ENCODE measurements at regions not wholly inside any gene's neighbourhood (a gene's known extent, or its start where the extent isn't known, plus 50 kb on each side); places are given as distances from the start of the nearest gene placed in this dataset.

DNA sequence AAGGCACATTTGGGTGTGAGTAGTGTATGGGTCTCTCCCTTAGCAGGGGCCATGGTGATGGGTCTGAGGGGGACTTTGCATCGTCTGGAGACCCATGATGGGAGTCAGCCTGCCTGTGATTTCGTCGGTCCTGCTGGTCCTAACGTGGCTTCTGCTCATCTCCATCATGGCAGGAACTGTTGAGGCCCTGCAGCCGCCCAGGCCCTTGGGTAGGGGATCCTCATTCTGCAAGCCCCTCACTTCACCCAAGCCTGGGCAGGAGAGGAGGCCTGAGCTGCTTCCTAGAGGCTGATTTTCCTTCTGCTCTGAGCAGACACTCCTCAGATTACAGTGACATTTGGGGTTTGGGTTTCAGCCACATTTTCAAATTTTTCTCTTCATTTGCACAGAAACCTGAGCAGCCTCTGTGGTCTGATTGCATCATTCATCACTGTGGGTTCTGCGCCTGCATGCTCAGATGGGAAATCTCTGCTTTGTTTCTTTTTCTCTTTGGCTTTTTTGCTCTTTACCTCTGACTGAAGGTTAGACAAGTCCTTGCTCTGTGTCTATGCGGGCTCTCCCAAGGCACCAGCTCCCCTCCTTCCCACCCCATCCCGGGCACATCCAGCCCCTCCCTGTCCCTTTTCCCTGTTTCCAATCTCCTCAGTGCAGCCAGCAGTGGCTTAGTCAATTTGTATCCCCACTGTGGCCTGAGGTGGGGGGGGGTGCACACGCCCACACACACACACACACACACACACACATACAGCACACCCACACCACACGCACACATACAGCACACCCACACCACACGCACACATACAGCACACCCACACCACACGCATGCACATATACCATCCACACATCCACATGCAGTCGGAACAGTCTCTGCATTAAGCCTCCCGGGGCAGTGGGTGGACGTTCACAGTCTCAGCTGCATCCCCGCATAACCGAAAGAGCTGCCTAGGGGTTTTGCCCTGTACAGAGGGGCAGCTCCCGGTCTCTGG is 305.4 kb upstream of the HS6ST1 start:
- intact Hi-C loops (cut with DNase I) = no loop called here
- DNase-seq (ENCODE audit: low spot score) = peak; percentile 74

DNA sequence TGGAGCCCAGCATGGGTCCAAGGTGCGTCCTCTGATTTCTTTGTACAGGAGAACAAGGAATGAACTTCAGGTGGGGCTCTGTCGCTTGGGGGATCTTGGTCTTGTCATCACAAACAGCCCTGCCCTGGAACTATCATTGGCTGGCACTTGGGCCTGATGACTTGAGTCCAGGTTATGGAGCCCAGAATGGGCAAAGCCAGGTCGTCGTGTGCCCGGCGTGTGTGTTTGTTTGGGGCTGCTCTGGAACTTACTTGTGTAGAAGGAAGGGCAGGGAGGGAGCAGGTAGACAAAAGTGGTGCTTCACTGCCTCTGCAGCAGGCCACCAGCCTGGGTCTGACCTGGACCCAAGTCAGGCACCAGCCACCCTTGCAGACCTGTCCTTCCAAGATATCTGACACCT is 306.3 kb upstream of the HS6ST1 start:
- DNase-seq (ENCODE audit: low spot score) = peak; percentile 72
- intact Hi-C loops (cut with DNase I) = no loop called here

DNA sequence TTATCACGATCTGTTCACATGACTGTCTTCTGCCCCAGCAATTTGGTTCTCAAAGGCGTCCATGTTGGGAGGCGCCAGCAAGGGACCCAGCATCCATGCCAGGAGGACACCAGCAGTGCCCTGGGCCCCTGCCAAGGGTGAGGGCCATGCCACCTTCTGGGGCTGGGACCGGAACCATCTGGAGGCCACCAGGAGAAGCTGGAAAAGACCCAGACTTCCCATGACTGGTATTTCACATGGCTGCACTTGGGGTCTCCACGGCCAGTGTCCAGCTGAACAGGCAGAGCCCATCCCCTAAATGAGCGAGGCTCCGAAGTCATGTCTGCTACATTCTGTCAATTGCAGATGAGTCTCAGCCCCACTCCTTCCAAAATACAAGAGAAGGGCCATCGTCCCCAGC is 306.8 kb upstream of the HS6ST1 start:
- intact Hi-C loops (cut with DNase I) = no loop called here
- DNase-seq (ENCODE audit: low spot score) = peak; percentile 44

DNA sequence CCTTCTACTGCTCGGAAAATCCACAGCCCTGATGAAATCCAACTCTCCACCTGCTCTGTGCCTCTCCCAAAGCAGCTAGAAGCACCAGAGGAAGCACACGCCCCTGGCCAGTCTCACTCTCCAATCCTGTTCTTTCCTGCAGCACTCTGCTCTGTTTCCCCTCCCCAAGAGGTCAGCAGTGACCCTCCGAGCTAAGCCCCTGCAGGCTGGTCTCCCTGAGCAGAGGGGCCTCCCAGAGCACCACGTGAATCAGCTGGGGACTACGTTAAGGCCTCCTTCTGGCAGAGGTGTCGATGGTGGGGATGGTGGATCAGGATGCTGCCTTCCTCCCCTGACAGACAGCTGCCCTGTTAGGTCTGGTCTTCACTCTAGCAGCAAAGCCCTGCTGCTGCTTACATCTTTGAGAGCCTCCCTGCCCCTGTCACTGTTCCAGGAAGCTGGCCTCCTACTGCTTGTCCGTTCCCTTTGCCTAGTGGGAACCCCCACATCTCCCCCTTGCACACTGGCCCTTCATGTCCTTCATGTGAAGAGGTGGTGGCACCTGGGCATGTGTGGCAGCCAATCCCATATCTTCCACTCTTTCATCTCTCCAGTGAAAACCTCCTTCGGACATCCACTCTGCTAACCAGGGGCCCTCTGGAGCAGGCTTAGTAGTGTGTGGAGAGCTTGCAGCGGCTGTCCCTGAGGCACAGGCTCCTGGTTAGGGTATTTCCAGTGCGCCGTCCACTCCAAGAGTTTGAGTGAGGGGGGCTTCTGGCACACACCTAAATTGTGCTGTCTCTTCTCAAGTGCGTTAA is 307.5 kb upstream of the HS6ST1 start:
- intact Hi-C loops (cut with DNase I) = no loop called here
- peak; percentile 53 for DNase-seq (ENCODE audit: low spot score)

DNA sequence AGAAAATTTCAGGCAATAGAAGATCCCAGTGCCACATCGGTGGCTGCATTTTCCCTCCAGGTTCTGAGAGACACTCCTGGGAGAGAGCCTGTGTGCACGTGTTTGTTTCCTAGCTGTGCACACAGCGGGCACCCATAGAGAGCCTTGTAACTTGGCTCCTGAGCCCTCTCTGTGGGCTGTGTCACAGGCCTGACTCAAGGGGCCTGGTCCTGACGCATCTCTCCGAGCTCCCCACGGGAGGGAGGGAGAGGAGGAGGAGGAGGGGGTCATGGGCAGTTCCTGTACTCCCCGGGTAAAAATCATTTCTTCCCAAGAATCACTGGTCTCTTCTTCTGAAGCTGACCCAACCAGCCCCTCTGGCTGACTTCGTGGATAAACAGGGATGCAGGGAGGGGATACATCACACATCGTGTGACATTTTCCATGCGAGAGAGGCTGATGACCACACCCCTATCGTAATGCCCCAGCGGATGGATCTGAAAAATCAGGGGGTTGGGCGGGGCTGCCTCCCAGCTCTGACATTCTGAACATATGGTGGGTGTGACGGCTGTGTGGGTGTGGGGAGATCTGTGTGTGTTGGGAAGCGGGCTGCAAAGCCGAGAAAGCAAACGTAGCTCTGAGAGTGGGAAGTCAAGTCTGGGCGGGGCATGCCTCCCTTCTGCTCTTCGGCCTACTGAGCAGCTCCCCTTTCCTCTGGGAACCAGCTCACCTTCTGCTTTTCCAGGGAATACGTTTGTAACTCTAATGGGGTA is 308.3 kb upstream of the HS6ST1 start:
- intact Hi-C loops (cut with DNase I) = no loop called here
- peak; percentile 60 for DNase-seq (ENCODE audit: low spot score)

DNA sequence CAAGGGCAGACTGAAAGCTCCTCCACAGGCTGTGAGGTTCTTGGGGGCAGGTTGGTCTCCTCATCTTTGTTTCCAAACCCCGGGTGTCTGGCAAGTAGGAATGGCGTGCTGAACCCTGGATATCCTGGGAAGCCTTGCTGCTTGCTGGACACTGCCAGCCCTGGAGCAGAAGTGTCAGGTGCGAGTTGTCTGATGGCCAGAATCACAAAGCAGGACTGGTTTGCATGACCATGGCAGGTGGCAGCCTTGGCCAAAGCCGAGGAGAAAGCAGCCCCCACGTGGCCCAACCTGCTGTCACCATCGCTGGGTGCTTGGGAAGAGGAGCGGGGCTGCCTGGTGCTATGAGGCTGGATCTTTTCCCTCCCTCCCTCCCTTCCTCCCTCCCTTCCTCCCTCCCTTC is 309.5 kb upstream of the HS6ST1 start:
- peak; percentile 54 for DNase-seq (ENCODE audit: low spot score)
- intact Hi-C loops (cut with DNase I) = no loop called here

DNA sequence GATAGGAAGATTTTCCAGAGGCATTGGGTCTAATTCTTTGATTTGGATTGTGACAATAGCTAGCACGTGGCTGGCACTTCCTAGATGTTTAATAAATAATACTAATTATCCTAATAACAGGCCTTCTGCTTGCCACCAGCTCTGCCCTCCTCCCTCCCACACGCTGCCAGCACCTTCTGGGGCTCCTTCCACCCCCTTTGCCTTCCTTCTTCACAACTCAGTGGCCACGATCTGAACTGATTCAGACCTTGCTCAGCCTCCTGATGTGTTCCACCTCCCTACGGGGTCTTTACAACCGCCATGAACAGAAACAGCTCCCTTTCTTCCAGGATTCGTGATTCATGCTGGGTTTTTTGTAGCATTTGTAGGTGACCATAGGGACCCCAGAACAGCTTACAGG is 310.3 kb upstream of the HS6ST1 start:
- DNase-seq (ENCODE audit: low spot score) = no peak
- intact Hi-C loops (cut with DNase I) = no loop called here

DNA sequence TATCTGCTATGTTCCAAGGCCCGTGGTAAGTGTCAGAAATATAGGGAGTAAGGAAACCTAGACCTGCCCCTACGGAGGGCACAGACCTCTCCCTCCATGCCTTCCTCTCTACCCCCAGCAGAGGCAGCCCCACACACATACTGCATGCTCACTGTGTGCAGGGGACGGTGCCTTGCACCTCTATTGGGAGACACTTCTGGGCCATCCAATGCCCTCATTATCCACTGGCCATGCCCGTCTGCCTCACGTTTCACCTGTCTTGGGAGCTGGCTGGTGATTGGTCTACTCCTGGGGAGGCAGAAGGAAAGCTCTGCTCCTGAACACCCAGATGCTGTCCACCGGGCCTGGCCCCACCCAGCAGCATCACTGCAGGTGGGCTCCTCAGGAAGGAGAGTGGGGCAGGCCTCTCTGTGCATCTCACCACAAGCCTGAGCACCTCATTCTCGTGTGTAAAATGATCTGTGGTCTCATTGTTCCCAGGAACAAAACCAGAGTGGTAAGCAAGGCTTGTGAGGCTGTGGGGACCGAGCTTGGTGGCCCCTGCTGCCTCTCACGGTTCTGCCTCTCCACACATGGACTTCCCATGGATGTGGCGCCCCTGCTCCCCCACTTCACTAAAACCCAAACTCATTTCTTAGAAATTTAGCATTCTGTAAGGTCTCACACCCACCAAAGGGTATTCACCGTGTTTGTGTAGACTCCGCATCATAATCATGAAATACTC is 312.5 kb upstream of the HS6ST1 start:
- peak; percentile 53 for DNase-seq (ENCODE audit: low spot score)
- intact Hi-C loops (cut with DNase I) = no loop called here

DNA sequence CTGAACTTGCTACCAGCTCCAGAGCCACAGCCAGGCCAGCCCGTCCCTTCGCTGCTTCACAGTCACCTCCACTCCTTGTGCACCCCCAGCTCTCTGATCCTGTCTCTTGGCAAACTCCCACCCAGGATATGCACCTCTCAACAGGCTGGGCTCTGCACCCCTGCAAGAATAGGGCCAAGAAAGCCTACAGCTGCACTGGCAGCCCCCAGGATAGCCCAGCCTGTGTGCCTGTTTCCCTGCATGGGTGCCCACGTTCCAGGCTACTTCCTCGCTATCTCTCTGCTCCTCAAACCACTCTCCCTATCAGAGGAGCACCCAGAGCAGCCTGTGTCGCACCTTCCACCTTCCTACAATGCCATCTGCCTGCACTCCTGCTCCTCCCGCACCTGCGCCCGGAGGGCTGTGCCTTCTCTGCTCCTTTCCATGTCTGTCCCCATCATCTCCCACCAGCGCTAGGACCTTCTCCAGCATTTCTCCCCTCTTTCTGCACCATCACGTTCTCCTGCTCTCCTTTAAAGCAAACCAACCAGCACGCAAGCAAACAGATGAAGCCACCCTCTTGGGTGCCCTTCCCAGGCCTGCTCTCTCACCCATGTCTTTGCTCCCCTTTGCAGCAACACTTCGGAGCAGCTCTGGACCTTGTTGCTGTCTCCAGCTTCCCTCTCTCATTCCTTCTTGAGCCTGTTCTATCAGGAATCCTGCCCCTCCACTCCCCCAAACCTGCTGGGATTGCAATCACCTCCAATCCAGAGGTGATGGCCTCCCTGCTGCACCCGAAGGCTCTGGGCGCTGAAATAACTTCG is 313.2 kb upstream of the HS6ST1 start:
- intact Hi-C loops (cut with DNase I) = no loop called here

DNA sequence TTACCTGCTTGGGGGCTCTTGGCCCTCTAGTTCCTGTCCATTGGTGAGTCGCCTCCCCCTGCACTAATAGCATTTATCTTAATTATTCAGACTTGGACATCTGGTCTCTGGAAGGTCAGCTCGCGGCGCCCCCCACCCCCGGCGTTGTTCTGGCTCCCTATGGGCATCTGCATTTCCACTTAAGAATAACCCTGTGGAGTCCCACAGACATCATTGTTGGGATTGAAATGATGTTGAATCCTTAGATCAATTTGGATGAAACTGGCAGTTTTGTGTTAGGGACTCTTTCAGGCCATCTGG is 313.8 kb upstream of the HS6ST1 start:
- peak; percentile 59 for DNase-seq (ENCODE audit: low spot score)
- intact Hi-C loops (cut with DNase I) = no loop called here

More for the DNA sequence above, 313.2 kb upstream of the HS6ST1 start:
- peak; percentile 64 for DNase-seq (ENCODE audit: low spot score)

DNA sequence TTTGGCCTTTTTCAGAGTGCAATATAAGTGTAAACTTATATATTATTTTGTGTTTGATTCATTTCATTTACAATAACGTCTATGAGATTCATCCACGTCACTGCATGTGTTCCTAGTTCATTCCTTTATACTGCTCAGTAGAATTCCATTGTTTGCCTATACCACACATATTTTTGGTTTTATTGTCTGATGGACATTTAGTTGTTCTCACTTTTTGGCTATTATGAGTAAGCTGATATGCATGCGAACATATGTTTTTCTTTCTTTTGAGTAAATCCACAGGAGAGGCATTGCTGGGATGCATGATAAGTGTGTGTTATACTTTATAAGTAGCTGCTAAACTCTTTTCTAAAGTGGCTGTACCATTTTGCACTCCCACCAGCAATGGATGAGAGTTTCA is 314.8 kb upstream of the HS6ST1 start:
- no peak for DNase-seq (ENCODE audit: low spot score)
- intact Hi-C loops (cut with DNase I) = no loop called here

DNA sequence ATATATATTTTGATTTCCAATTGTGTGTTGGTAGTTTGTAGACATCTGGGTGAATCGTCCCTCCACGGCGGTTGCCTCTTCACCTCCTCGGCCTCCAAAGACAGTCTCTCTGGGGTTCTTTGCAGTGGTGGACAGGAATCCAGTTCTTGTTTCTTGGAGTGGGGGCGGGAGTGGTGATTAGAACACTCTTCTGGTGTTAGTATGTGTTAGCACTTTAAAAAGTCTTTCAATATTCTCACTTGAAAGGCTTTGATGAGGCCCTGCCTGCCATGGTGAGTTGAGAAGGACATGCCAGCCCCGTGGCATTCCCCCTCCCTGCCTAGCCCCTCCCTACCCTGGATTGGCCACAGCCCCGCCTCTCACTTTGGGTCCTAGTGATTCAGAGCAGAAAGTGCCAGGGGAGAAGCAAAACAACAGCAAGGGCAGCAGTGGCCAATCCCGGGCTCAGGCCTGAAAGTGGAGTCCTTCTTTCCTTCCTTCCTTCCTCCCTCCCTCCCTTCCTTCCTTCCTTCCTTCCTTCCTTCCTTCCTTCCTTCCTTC is 316.8 kb upstream of the HS6ST1 start:
- intact Hi-C loops (cut with DNase I) = no loop called here
- DNase-seq (ENCODE audit: low spot score) = peak; percentile 49

DNA sequence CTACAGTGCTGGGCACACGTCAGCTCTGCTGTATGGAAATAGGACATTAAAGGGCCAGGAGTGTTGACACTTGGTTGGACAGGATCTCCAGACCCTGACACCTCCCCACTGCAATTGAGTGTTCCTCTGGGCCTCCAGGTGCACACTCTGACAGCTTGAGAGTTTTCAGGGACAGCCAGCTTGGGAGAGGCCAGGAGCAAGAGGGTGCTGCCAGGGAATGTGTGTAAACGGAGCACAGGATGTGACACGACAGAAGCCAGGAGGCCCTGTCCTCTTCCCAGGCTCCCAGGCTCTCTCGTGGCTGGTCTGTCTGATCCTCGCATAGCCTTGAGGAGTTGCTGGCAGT is 318.1 kb upstream of the HS6ST1 start:
- intact Hi-C loops (cut with DNase I) = no loop called here
- no peak for DNase-seq (ENCODE audit: low spot score)

DNA sequence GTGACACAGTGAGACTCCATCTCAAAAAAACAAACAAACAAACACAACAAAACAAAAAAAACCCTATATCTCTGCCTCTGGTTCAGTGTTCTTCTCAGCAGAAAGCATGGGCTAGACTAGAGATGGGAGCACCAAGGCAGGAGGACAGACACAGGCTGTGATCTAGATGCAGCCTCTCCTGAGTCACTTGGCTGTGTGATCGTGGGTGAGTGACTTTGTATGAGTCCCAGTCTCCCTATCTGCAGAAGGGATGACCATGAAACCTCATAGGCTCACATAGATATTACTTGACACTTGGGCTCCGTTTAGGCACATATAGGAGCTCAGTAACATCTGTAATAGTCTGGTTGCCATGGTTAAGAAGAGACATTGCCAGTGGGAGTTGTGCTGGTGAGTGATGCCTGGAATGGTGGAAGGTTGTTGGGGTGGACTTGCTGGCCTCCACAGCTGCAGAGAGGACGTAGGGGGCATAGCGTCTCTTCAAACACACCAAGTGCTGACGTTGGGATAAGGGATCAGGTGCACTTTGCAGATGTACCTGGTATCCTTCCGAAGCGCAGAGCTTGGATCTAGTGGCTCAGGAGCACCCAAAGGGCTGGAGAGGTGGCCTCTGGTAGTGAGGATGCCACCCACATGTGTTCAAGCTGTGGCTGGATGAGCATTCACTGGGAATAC is 318.9 kb upstream of the HS6ST1 start:
- intact Hi-C loops (cut with DNase I) = no loop called here
- DNase-seq (ENCODE audit: low spot score) = peak; percentile 35

DNA sequence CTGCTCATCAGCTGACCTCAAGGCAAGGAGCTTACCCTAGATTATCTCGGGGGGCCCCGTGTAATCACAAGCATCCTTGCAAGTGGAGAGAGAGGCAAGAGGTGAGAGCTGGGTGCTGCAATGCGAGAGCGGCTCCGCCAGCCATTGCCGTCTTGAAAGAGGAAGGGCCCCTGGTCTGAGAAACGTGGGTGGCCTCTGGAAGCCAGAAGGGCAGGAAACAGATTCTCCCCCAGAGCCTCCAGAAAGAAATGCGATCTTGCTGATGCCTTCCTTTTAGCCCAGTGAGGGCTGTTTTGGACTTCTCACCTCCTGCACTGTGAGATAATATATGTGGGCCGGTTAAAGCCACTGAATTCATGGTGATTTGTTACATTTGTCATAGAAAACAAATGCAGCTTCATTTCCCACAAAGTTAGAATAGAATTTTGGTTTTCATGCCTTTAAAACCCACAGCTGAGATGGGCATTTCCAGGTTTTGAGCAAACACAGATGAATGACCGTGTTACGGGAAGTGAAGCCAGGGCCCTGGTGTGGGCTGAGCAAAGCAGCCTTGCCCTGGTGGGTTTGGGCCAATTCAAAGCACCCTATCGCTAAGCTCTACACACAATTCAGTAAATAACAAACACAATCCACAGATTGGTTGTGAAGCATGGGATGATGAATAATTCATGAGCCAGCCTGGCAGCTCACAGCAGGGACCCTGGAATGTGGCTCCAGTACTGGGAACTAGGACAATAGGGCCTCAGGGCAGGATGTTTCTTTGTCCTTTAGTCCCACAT is 319.9 kb upstream of the HS6ST1 start:
- intact Hi-C loops (cut with DNase I) = no loop called here
- peak; percentile 80 for DNase-seq (ENCODE audit: low spot score)

DNA sequence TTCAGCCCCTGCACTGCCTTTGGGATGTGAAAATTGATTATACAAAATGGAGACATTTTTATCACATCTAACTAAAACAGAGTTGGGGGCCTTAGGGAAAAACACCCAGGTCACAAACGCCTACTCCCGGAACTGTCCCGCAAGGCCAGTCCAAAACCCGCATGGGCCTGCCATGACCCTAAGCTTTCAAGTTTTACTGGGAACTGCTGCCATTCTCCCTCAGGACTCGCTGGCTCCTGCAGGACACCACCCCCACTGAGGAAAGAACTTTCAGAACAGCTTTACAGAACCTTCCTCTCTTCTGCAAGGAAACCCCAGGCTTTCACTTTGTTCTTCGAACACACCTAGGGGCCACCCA is 320.4 kb upstream of the HS6ST1 start:
- DNase-seq (ENCODE audit: low spot score) = no peak
- intact Hi-C loops (cut with DNase I) = no loop called here

DNA sequence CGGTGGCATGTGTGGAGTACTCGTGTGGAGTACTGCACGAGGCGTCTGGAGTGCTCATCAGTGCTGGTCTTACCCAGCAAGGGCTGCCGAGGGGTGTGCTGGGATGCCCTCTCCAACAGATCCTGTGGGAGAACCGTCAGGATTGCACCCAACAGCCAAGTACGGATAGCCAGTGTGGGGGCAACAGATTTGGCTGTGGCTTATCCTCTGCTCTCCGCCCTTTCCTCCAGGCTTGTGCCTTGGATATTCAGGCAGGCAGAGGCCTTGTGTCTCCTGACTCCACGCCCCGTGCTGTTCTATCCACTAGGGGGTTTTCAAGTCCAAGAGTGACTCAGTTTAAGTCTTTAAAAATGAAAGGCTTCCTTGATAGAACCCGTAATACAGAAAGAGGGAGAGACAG is 321.0 kb upstream of the HS6ST1 start:
- intact Hi-C loops (cut with DNase I) = no loop called here
- peak; percentile 54 for DNase-seq (ENCODE audit: low spot score)

All from posterior vena cava (tissue), 2 donors.